Nephron progenitor cell (in vitro differentiated cells): ENCODE measurements at regions not wholly inside any gene's neighbourhood (a gene's known extent, or its start where the extent isn't known, plus 50 kb on each side); places are given as distances from the start of the nearest gene placed in this dataset.

Experiments
- DNase-seq: peaks from one replicate; pipeline ENCODE4 v3.0.0; 2021
- H3K27ac Mint-ChIP-seq: 2 replicates; pipeline ENCODE4 v1.8.0; 2021; ENCODE audit warnings: mild to moderate bottlenecking, moderate library complexity, mixed read lengths
- H3K27me3 Mint-ChIP-seq: 2 replicates; pipeline ENCODE4 v1.8.0; 2021; ENCODE audit warnings: mild to moderate bottlenecking, low read depth, mixed read lengths; ENCODE audit not compliant: poor library complexity
- H3K36me3 Mint-ChIP-seq: 2 replicates; pipeline ENCODE4 v1.8.0; 2021; ENCODE audit warnings: low read depth, mixed read lengths
- H3K4me1 Mint-ChIP-seq: 2 replicates; pipeline ENCODE4 v1.8.0; 2021; ENCODE audit warnings: mixed read lengths
- H3K4me3 Mint-ChIP-seq: 2 replicates; pipeline ENCODE4 v1.8.0; 2021; ENCODE audit warnings: mild to moderate bottlenecking, moderate library complexity, mixed read lengths
- H3K9me3 Mint-ChIP-seq: 2 replicates; pipeline ENCODE4 v1.8.0; 2021; ENCODE audit warnings: mild to moderate bottlenecking, moderate library complexity, mixed read lengths
- CTCF ChIP-seq: fragments of 200-600 bp; sonication (generic); IDR thresholded peaks from 2 replicates; pipeline ENCODE4 v1.5.0; 2021; ENCODE audit warnings: antibody characterized with exemption

- Mint-ChIP-seq H3K4me1 (no peaks in the 10 kb centered on the region), H3K9me3 (no peaks in the 10 kb centered on the region), H3K27ac (no peak overlapping the region), H3K36me3 (no peaks in the 10 kb centered on the region), H3K4me3 (no peak overlapping the region), H3K27me3 (peaks cover 6% of the 10 kb centered on the region)
- no peak for DNase-seq
- TF ChIP-seq CTCF: no peak
Measured at GRCh38 chr5:5544094-5544663, 121.7 kb downstream of the ICE1 start.

GRCh38 chr5:5542654-5543053 lies 120.2 kb downstream of the ICE1 start:
- no peaks in the 10 kb centered on the region for H3K9me3 Mint-ChIP-seq
- peaks cover 6% of the 10 kb centered on the region for H3K27me3 Mint-ChIP-seq
- no peak overlapping the region for H3K4me3 Mint-ChIP-seq
- no peaks in the 10 kb centered on the region for H3K36me3 Mint-ChIP-seq
- H3K27ac Mint-ChIP-seq: no peak overlapping the region
- H3K4me1 Mint-ChIP-seq: no peaks in the 10 kb centered on the region
- no peak for DNase-seq
- TF ChIP-seq CTCF: no peak

GRCh38 chr5:5540065-5540464 lies 117.6 kb downstream of the ICE1 start:
- H3K36me3 Mint-ChIP-seq: no peaks in the 10 kb centered on the region
- H3K27ac Mint-ChIP-seq: no peak overlapping the region
- H3K4me1 Mint-ChIP-seq: peaks cover 14% of the 10 kb centered on the region
- DNase-seq: no peak
- peaks cover 3% of the 10 kb centered on the region for H3K27me3 Mint-ChIP-seq
- no peak overlapping the region for H3K4me3 Mint-ChIP-seq
- H3K9me3 Mint-ChIP-seq: no peaks in the 10 kb centered on the region
- no peak for TF ChIP-seq CTCF
